Heart left ventricle (tissue), 16 donors: ENCODE measurements at regions not wholly inside any gene's neighbourhood (a gene's known extent, or its start where the extent isn't known, plus 50 kb on each side); places are given as distances from the start of the nearest gene placed in this dataset.

Experiments used
- ATAC-seq, 4 donors: fragments of 200-7000 bp; cut with Tn5 transposase; one replicate each; pipeline ENCODE4 v1.9.1; 2020 to 2022; ENCODE audit warnings: moderate library complexity in 4 of 4, mild to moderate bottlenecking in 3 of 4, moderate number of reproducible peaks in 1 of 4
- DNase-seq, 5 donors: peaks; one replicate each; pipeline ENCODE4 v3.0.0-alpha.2; 2020
- H3K27ac ChIP-seq, 12 donors: fragments of 200-600 bp; sonication (generic) in 4 of 12; one replicate each; pipeline versions ENCODE4 v1.5.0 to v1.8.0; 2016 to 2022; ENCODE audit warnings: mild to moderate bottlenecking in 2 of 12
- H3K27me3 ChIP-seq, 9 donors: fragments of 200-600 bp; sonication (generic) in 2 of 9; one replicate each; pipeline versions ENCODE4 v1.5.1 to v1.8.0; 2016 to 2022; ENCODE audit warnings: mild to moderate bottlenecking in 3 of 9
- H3K36me3 ChIP-seq, 9 donors: fragments of 200-600 bp; sonication (generic) in 2 of 9; one replicate each; pipeline versions ENCODE4 v1.5.0 to v1.8.0; 2018 to 2022; ENCODE audit warnings: mild to moderate bottlenecking in 2 of 9
- H3K4me1 ChIP-seq, 12 donors: fragments of 200-600 bp; sonication (generic) in 4 of 12; one replicate each; pipeline versions ENCODE4 v1.5.0 to v1.8.0; 2016 to 2022; ENCODE audit warnings: mild to moderate bottlenecking in 3 of 12
- H3K4me3 ChIP-seq, 12 donors: fragments of 200-600 bp; sonication (generic) in 4 of 12; one replicate each; pipeline versions ENCODE4 v1.5.0 to v1.8.0; 2017 to 2022; ENCODE audit warnings: mild to moderate bottlenecking in 9 of 12, moderate library complexity in 4 of 12
- H3K9me3 ChIP-seq, 12 donors: fragments of 200-600 bp; sonication (generic) in 4 of 12; one replicate each; pipeline versions ENCODE4 v1.5.0 to v1.8.0; 2016 to 2022; ENCODE audit warnings: mild to moderate bottlenecking in 1 of 12
- CTCF ChIP-seq, 12 donors: fragments of 200-600 bp; sonication (generic) in 4 of 12; IDR thresholded peaks; one replicate each; pipeline versions ENCODE4 v1.5.0 to v1.8.0; 2018 to 2022; ENCODE audit warnings: antibody characterized with exemption in 12 of 12, mild to moderate bottlenecking in 5 of 12
- POLR2A ChIP-seq, 2 donors: fragments of 450-650 bp; IDR thresholded peaks; one replicate each; pipeline ENCODE4 v1.6.1; 2017; ENCODE audit warnings: antibody characterized with exemption in 2 of 2, mild to moderate bottlenecking in 2 of 2, moderate library complexity in 2 of 2
- WGBS, 4 donors: extraction: QIAGEN DNeasy Blood & Tissue Kit in 2 of 4; methylation state at CpG; one replicate each; pipeline versions ENCODE4 v1.1.5 to v1.1.7; 2013 to 2018; 5-methylcytosine and 5-hydroxymethylcytosine counted together
- intact Hi-C, 10 donors: fragments of 100-400 bp; cut with DNase I; formaldehyde crosslinking; loops; one replicate each; pipeline versions ENCODE4 v1.11.1 to v1.14.2; 2022
- donor health status: ischemic (EF 13 %, LVEDD 7.1; RV severe dilation, severe dysfunction).
- donor health status: healthy with polysubstance abuse.
- donor health status: DM: no; HTN: yes; CAD: no.
- donor health status: DM: no; HTN: no; CAD: no.
- donor health status: ischemic (EF 25% LVEDD 6.9; RV normal size, moderate dysfunction).
- donor health status: ischemic (EF 25% LVEDD 5.7; RV mildly dilated, moderate dysfunction).
- donor health status: healthy.
- donor health status: DM: yes; HTN: yes; CAD: no.
- donor health status: ischemic (EF 35%, LVEDD 5.7; RV mildly dilated, moderate dysfunction).
- donor health status: nonischemic (EF 11% LVEDD 7.7; RV severe dilation, severe dysfunction).
- donor health status: DM: yes; HTN: yes; CAD: no.
- donor health status: PGD.
- donor health status: ischemic (EF 29% LVEDD 5.4; RV normal size, mild dysfunction).
- donor health status: nonischemic (EF 23%, LVEDD 6.1; RV moderate dilation, normal function).

- intact Hi-C loops = no loop called here
- H3K4me1 ChIP-seq = no peaks in the 10 kb centered on the region
- H3K36me3 ChIP-seq = no peaks in the 10 kb centered on the region
- no peaks in the 10 kb centered on the region for H3K27me3 ChIP-seq
- H3K4me3 ChIP-seq = no peak overlapping the region
- no peak for ATAC-seq
- no peak for DNase-seq
- TF ChIP-seq POLR2A (IDR thresholded peaks at IDR 0.05) (no peak), CTCF (IDR thresholded peaks at IDR 0.05) (no peak)
- no peak overlapping the region for H3K27ac ChIP-seq
- H3K9me3 ChIP-seq = peaks cover 0 to 12% (median 0%) of the 10 kb centered on the region in 12 donors
- WGBS, 4 donors = 58 to 70% (median 64%) methylated on average over 7 of the region's 7 CpGs
Measured at GRCh38 chr4:170940043-170940724, 850.4 kb upstream of the AADAT start.

- ATAC-seq = no peak
- H3K36me3 ChIP-seq = no peaks in the 10 kb centered on the region
- peaks cover 0 to 12% (median 0%) of the 10 kb centered on the region in 12 donors for H3K9me3 ChIP-seq
- TF ChIP-seq POLR2A (IDR thresholded peaks at IDR 0.05) (no peak), CTCF (IDR thresholded peaks at IDR 0.05) (no peak)
- no peaks in the 10 kb centered on the region for H3K4me1 ChIP-seq
- WGBS, 4 donors = 55 to 67% (median 60%) methylated on average over 1 of the region's 1 CpG
- intact Hi-C loops = no loop called here
- no peak overlapping the region for H3K27ac ChIP-seq
- no peaks in the 10 kb centered on the region for H3K27me3 ChIP-seq
- H3K4me3 ChIP-seq = no peak overlapping the region
- DNase-seq = no peak
Measured at GRCh38 chr4:170938588-170938987, 848.8 kb upstream of the AADAT start.

- no peak overlapping the region for H3K27ac ChIP-seq
- WGBS, 4 donors = 54 to 64% (median 63%) methylated on average over 2 of the region's 2 CpGs
- no peak for TF ChIP-seq POLR2A (IDR thresholded peaks at IDR 0.05)
- no peak for TF ChIP-seq CTCF (IDR thresholded peaks at IDR 0.05)
- ATAC-seq (no peak), DNase-seq (no peak)
- no peaks in the 10 kb centered on the region for H3K4me1 ChIP-seq
- no peaks in the 10 kb centered on the region for H3K36me3 ChIP-seq
- H3K4me3 ChIP-seq = no peak overlapping the region
- intact Hi-C loops = no loop called here
- no peaks in the 10 kb centered on the region for H3K27me3 ChIP-seq
- H3K9me3 ChIP-seq = no peaks in the 10 kb centered on the region
Measured at GRCh38 chr4:170931321-170931720, 841.6 kb upstream of the AADAT start.

GRCh38 chr4:170888660-170889059, 798.9 kb upstream of the AADAT start:
- no peak for DNase-seq
- H3K27ac ChIP-seq = no peak overlapping the region
- TF ChIP-seq CTCF (IDR thresholded peaks at IDR 0.05) = no peak
- no peak for TF ChIP-seq POLR2A (IDR thresholded peaks at IDR 0.05)
- intact Hi-C loops = no loop called here
- no peaks in the 10 kb centered on the region for H3K36me3 ChIP-seq
- no peaks in the 10 kb centered on the region for H3K27me3 ChIP-seq
- H3K4me3 ChIP-seq = no peak overlapping the region
- H3K4me1 ChIP-seq = no peaks in the 10 kb centered on the region
- peaks cover 0 to 7% (median 0%) of the 10 kb centered on the region in 12 donors for H3K9me3 ChIP-seq
- no peak for ATAC-seq
